H54 (cell line): ENCODE measurements at regions not wholly inside any gene's neighbourhood (a gene's known extent, or its start where the extent isn't known, plus 50 kb on each side); places are given as distances from the start of the nearest gene placed in this dataset.

ENCODE experiments used
- DNase-seq: peaks from one replicate; pipeline ENCODE4 v3.0.0; 2011; ENCODE audit warnings: low spot score, mixed read lengths; ENCODE audit not compliant: insufficient read length
- FAIRE-seq: peaks from 3 replicates; lab custom pipeline; 2011; peaks lifted over from hg19 to GRCh38; lab: Jason Lieb, UNC
- POLR2A ChIP-seq: IDR thresholded peaks from 2 replicates; pipeline ENCODE4 v1.6.1; 2011; ENCODE audit warnings: low read depth, mild to moderate bottlenecking, low read length

GRCh38 chr1:193525917-193526710 lies 339.7 kb upstream of the B3GALT2 start:
- FAIRE-seq (no peak), DNase-seq (no peak)
- no peak for TF ChIP-seq POLR2A

DNA sequence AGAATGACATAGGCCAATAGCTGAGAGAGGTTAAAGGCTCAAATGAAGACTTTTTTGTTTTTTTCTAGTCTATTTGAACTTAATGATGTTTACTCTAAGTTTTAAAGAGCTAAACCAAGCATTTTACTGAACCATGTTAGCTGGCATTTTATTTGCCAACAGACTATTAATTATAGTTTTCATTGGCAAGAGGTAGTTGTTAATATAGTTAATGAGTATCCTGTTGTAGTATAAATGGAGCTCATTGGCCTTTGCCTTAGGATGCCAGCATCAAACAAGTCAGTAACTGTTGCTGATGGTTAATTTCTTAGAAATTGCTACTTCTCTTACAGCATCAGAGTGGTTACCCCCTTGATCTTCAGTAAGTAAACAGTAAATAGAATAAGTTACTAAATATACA lies 339.0 kb upstream of the B3GALT2 start:
- FAIRE-seq = no peak

DNA sequence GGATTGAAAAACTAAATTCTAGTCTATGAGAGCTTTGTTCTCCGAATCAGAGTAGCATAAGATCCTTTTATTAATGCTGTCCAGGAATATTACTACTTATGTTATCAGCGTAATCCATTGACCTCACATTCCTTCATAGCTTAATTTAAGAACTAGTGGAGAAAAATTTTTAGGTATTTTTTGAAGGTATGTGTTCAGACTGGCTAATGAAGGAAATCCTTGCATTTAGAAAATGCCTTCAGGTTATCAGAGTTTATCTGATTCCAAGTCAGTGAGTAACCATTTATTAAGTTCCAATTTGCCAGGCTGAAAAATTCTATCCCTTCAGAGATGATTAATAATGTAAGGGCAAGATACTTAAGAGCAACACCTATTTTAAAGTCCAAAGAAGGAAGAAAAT lies 338.2 kb upstream of the B3GALT2 start:
- TF ChIP-seq POLR2A = no peak
- no peak for FAIRE-seq
- DNase-seq = no peak

More for the DNA sequence above, 339.0 kb upstream of the B3GALT2 start:
- DNase-seq = no peak
- no peak for TF ChIP-seq POLR2A

GRCh38 chr1:193524021-193524420 lies 337.6 kb upstream of the B3GALT2 start:
- FAIRE-seq (no peak), DNase-seq (no peak)
- no peak for TF ChIP-seq POLR2A

DNA sequence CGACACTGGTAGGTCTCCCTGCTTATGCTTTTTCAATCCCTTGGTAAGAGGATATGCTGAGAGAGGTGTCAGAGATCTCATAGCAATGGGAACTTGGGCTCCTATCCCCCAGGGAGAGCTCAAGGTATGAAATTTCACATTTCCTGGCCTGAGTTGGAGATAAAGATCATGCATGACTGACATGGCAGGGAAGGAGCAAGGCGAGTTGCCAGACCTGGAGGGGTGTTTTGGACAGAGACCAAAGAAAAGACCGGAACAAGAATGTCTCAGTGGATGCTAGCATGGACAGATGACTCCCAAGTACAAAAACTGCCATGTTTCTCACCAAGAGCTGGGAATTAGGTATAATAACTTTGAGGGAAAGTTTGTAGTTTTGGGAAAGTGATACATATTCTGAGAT lies 334.1 kb upstream of the B3GALT2 start:
- no peak for TF ChIP-seq POLR2A
- no peak for DNase-seq
- no peak for FAIRE-seq

DNA sequence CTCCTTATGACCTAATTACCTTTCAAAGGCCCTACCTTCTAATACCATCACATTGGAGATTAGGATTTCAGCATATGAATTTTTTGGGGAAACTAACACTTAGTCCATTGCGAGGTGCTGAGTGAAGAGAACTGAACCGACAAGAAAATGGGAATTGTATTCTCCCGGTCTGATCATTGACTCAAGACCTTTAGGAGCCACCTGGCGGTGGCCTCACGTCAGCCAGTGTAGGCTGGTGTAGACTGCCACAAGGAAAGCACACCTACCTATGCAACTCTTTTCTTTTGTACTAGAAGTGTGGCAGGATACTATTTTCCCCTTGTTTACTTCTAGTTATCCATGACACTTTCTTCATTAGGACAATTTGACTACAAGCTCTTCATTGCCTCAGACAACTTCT lies 333.5 kb upstream of the B3GALT2 start:
- DNase-seq = no peak
- no peak for FAIRE-seq
- TF ChIP-seq POLR2A = no peak

DNA sequence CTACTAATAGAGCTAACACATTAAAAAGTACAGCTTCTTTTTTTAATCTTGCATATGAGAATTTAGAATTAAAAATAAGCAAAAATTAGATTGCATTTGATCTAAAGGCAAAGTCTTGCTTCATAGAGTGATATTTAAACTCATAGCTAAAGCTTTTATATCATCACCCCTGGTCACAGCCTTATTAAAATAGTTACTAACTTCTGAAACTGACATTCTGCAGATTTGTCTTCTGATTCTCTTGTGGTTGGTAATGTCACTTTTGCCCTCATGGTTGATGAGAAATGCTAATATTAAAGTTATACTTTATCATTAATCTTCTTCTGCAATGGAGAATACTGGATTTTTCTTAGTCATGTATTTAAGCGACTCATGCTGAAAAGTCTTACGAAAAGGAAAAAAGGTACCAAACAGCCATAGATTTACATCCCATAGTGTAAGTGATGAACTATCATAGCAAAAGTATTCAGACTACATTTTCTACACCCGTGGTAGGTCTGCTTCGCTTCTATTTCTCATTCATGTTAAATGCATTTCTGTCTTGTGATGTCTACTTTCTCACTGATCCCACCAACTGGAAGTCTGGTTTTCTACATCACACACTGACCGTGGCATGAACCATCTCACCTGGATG lies 330.5 kb upstream of the B3GALT2 start:
- no peak for FAIRE-seq
- no peak for TF ChIP-seq POLR2A
- DNase-seq = no peak

- FAIRE-seq (no peak), DNase-seq (no peak)
- TF ChIP-seq POLR2A = no peak
Observed at GRCh38 chr1:193514397-193514796, 328.0 kb upstream of the B3GALT2 start.

- FAIRE-seq (no peak), DNase-seq (no peak)
- no peak for TF ChIP-seq POLR2A
Observed at GRCh38 chr1:193513032-193513431, 326.6 kb upstream of the B3GALT2 start.

- DNase-seq = no peak
- FAIRE-seq = no peak
Observed at GRCh38 chr1:193504920-193505319, 318.5 kb upstream of the B3GALT2 start.

GRCh38 chr1:193498088-193498655 lies 311.8 kb upstream of the B3GALT2 start:
- FAIRE-seq (no peak), DNase-seq (no peak)
- TF ChIP-seq POLR2A = no peak

More at GRCh38 chr1:193504920-193505319, 318.5 kb upstream of the B3GALT2 start:
- no peak for TF ChIP-seq POLR2A

DNA sequence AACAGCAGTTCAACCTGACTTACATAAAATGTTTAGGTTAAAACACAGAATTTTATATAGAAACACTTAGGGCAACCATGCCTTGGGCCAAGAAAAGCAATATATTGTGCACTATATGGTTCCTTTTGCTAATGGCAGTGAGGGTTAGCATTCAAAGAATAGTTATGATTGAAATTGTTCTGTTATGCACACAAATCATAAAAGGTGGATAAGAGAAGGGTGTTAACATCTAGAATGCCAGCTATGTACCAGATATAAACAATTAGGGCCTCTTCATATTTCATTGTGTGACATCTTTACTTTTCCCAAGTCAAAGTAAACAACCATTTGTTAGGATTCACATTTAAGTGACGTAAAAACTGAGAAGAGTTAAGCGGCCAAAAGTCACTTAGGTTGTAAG lies 308.0 kb upstream of the B3GALT2 start:
- FAIRE-seq (no peak), DNase-seq (no peak)
- no peak for TF ChIP-seq POLR2A

GRCh38 chr1:193489191-193489590 lies 302.8 kb upstream of the B3GALT2 start:
- FAIRE-seq (no peak), DNase-seq (no peak)
- TF ChIP-seq POLR2A = no peak

DNA sequence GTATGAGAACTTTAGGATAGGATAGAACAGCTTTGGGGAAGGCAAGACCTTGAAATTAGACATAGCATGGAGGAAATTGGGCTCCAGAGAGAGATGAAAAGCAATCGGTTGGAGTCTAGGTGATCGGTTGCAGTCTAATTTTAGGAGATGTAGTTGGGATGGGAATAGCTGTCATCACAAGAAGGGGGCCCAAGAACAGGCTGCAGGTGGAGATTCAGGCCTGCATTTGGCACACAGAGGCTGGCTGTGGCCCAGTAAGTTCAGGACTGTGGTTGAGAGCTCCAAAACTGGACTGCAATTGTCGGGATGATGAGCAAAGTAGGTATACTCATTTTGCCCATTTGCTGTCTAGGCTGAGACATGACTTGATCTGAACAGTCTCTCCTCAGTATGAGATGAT lies 301.3 kb upstream of the B3GALT2 start:
- no peak for TF ChIP-seq POLR2A
- FAIRE-seq = no peak
- no peak for DNase-seq
